ENCODE measurements at regions not wholly inside any gene's neighbourhood (a gene's known extent, or its start where the extent isn't known, plus 50 kb on each side); places are given as distances from the start of the nearest gene placed in this dataset.

DNA sequence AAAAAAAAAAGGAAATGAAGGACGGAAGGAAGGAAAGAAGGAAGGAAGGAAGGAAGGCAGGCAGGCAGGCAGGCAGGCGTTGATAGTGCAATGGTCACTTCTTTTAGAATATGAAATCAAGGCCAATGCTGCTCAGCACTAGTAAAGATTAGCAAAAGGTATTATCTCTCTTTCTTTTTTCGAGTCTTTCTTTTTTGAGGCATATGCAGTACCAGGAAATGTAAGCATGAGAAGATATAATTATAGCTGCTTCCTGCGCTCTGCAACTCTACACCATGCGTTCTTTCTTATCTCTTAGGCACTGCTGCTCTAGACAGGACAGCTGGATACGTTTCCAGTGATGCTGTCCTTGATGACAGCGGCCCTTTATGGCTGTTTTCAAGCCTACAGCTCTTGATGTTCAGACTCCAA lies 1512.5 kb upstream of the B3GALT2 start:
- TF ChIP-seq, protein P1, sequence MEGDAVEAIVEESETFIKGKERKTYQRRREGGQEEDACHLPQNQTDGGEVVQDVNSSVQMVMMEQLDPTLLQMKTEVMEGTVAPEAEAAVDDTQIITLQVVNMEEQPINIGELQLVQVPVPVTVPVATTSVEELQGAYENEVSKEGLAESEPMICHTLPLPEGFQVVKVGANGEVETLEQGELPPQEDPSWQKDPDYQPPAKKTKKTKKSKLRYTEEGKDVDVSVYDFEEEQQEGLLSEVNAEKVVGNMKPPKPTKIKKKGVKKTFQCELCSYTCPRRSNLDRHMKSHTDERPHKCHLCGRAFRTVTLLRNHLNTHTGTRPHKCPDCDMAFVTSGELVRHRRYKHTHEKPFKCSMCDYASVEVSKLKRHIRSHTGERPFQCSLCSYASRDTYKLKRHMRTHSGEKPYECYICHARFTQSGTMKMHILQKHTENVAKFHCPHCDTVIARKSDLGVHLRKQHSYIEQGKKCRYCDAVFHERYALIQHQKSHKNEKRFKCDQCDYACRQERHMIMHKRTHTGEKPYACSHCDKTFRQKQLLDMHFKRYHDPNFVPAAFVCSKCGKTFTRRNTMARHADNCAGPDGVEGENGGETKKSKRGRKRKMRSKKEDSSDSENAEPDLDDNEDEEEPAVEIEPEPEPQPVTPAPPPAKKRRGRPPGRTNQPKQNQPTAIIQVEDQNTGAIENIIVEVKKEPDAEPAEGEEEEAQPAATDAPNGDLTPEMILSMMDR (IDR thresholded peaks at IDR 0.05; ENCODE audit: insufficient read depth, low read length), result no peak
- no peak for TF ChIP-seq POLR2AphosphoS5 (IDR thresholded peaks at IDR 0.05; ENCODE audit: low read depth)
- TF ChIP-seq, protein P2, sequence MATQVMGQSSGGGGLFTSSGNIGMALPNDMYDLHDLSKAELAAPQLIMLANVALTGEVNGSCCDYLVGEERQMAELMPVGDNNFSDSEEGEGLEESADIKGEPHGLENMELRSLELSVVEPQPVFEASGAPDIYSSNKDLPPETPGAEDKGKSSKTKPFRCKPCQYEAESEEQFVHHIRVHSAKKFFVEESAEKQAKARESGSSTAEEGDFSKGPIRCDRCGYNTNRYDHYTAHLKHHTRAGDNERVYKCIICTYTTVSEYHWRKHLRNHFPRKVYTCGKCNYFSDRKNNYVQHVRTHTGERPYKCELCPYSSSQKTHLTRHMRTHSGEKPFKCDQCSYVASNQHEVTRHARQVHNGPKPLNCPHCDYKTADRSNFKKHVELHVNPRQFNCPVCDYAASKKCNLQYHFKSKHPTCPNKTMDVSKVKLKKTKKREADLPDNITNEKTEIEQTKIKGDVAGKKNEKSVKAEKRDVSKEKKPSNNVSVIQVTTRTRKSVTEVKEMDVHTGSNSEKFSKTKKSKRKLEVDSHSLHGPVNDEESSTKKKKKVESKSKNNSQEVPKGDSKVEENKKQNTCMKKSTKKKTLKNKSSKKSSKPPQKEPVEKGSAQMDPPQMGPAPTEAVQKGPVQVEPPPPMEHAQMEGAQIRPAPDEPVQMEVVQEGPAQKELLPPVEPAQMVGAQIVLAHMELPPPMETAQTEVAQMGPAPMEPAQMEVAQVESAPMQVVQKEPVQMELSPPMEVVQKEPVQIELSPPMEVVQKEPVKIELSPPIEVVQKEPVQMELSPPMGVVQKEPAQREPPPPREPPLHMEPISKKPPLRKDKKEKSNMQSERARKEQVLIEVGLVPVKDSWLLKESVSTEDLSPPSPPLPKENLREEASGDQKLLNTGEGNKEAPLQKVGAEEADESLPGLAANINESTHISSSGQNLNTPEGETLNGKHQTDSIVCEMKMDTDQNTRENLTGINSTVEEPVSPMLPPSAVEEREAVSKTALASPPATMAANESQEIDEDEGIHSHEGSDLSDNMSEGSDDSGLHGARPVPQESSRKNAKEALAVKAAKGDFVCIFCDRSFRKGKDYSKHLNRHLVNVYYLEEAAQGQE (IDR thresholded peaks at IDR 0.05; ENCODE audit: insufficient replicate concordance, low read depth), result no peak

Data from HL-60 (cell line).